HuH-7 (cell line): ENCODE measurements at regions not wholly inside any gene's neighbourhood (a gene's known extent, or its start where the extent isn't known, plus 50 kb on each side); places are given as distances from the start of the nearest gene placed in this dataset.

Experiments
- DNase-seq: peaks from one replicate; pipeline ENCODE4 v3.0.0; 2011; ENCODE audit warnings: low spot score

- DNase-seq, result no peak
These were observed 319.1 kb downstream of the BRD1 start for GRCh38 chr22:49508561-49508960.

- no peak for DNase-seq
These were observed 319.9 kb downstream of the BRD1 start for GRCh38 chr22:49507607-49508292.

- no peak for DNase-seq
These were observed 321.7 kb downstream of the BRD1 start for GRCh38 chr22:49506010-49506400.

- no peak for DNase-seq
These were observed 322.2 kb downstream of the BRD1 start for GRCh38 chr22:49505337-49506009.

GRCh38 chr22:49503896-49504521 lies 323.7 kb downstream of the BRD1 start:
- DNase-seq, result no peak

GRCh38 chr22:49503321-49503720 lies 324.4 kb downstream of the BRD1 start:
- DNase-seq, result no peak

GRCh38 chr22:49502126-49502826 lies 325.4 kb downstream of the BRD1 start:
- DNase-seq, result no peak

- no peak for DNase-seq
These were observed 326.7 kb downstream of the BRD1 start for GRCh38 chr22:49500942-49501395.

- no peak for DNase-seq
These were observed 327.6 kb downstream of the BRD1 start for GRCh38 chr22:49500076-49500460.

GRCh38 chr22:49499433-49500075 lies 328.1 kb downstream of the BRD1 start:
- no peak for DNase-seq

- no peak for DNase-seq
These were observed 330.4 kb downstream of the BRD1 start for GRCh38 chr22:49497266-49497665.

- no peak for DNase-seq
These were observed 333.1 kb downstream of the BRD1 start for GRCh38 chr22:49494555-49494954.

- DNase-seq, result no peak
These were observed 334.9 kb downstream of the BRD1 start for GRCh38 chr22:49492741-49493251.

GRCh38 chr22:49492308-49492707 lies 335.4 kb downstream of the BRD1 start:
- DNase-seq, result no peak

GRCh38 chr22:49491726-49492125 lies 335.9 kb downstream of the BRD1 start:
- no peak for DNase-seq

GRCh38 chr22:49491221-49491635 lies 336.4 kb downstream of the BRD1 start:
- no peak for DNase-seq

GRCh38 chr22:49490692-49491091 lies 337.0 kb downstream of the BRD1 start:
- no peak for DNase-seq

- no peak for DNase-seq
These were observed 337.9 kb downstream of the BRD1 start for GRCh38 chr22:49489821-49490220.

GRCh38 chr22:49488943-49489342 lies 338.7 kb downstream of the BRD1 start:
- no peak for DNase-seq

GRCh38 chr22:49487950-49488349 lies 339.7 kb downstream of the BRD1 start:
- DNase-seq, result no peak

GRCh38 chr22:49486225-49486624 lies 341.4 kb downstream of the BRD1 start:
- no peak for DNase-seq

- no peak for DNase-seq
These were observed 343.7 kb downstream of the BRD1 start for GRCh38 chr22:49483946-49484345.
